ENCODE measurements at regions not wholly inside any gene's neighbourhood (a gene's known extent, or its start where the extent isn't known, plus 50 kb on each side); places are given as distances from the start of the nearest gene placed in this dataset.

GRCh38 chr2:128727404-128727803 is 408.7 kb upstream of the HS6ST1 start:
- TF ChIP-seq CTCF (IDR thresholded peaks at IDR 0.05) (no peak), EZH2phosphoT487 (IDR thresholded peaks at IDR 0.05) (no peak)

Data from neural progenitor cell (in vitro differentiated cells).